Right cardiac atrium (tissue), 5 donors: ENCODE measurements at regions not wholly inside any gene's neighbourhood (a gene's known extent, or its start where the extent isn't known, plus 50 kb on each side); places are given as distances from the start of the nearest gene placed in this dataset.
A peak's percentile ranks its signal among the peaks of the same experiment; 100 is the strongest.

Experiments used
- ATAC-seq, 2 donors: fragments of 200-7000 bp; cut with Tn5 transposase; one replicate each; pipeline versions ENCODE4 v1.8.0 to v1.9.1; 2020; ENCODE audit warnings: moderate library complexity in 2 of 2, mild to moderate bottlenecking in 1 of 2
- DNase-seq, 3 donors: peaks; one replicate each; pipeline ENCODE4 v3.0.0-alpha.2; 2020
- H3K27ac ChIP-seq: one replicate; pipeline ENCODE4 v1.5.1; 2013; ENCODE audit warnings: mild to moderate bottlenecking, low read length, control low read depth, moderate library complexity
- H3K27me3 ChIP-seq: one replicate; pipeline ENCODE4 v1.6.1; 2013; ENCODE audit not compliant: control insufficient read depth, insufficient read depth
- H3K4me1 ChIP-seq: one replicate; pipeline ENCODE4 v1.6.1; 2013; ENCODE audit warnings: low read length; ENCODE audit not compliant: control insufficient read depth, insufficient read depth
- H3K4me3 ChIP-seq: one replicate; pipeline ENCODE4 v1.5.1; 2013; ENCODE audit warnings: low read length, control low read depth
- H3K9me3 ChIP-seq: one replicate; pipeline ENCODE4 v1.6.1; 2013; ENCODE audit warnings: low read length; ENCODE audit not compliant: control insufficient read depth
- WGBS: extraction: QIAGEN DNeasy Blood & Tissue Kit; methylation state at CpG from one replicate; pipeline ENCODE4 v1.1.7; 2013; 5-methylcytosine and 5-hydroxymethylcytosine counted together
- intact Hi-C, 4 donors: fragments of 100-400 bp; cut with DNase I; formaldehyde crosslinking; loops; one replicate each; pipeline versions ENCODE4 v1.11.0 to v1.14.0; 2022 to 2023
- donor health status: healthy with polysubstance abuse.
- donor health status: DM: no; HTN: yes; CAD: no.
- donor health status: DM: no; HTN: no; CAD: no.
- donor health status: DM: no; HTN: yes; CAD: no; lungs with severe emphysema.
- donor health status: DM: yes; HTN: yes; CAD: no.

DNA sequence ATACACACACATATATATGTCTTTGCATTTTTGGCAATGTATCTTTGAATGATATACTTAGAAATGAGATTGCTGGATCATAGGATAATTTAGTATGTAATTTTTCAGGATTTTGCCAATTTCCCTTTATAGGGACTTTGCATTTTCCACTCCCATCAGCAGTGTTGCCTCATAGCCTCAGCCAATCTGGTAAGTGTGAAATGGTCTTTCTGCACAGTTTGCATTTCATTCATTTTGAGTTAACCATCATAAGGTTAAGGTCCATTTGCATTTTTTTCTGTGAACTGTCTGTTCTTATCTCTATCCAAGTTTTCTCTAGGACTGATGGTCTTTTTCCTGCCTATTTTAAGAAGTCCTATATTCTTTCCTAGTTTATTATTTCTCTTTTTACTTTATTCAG is 474.8 kb downstream of the ZNF674 start:
- no peaks in the 10 kb centered on the region for H3K9me3 ChIP-seq
- no peak for ATAC-seq
- no peaks in the 10 kb centered on the region for H3K4me1 ChIP-seq
- no peaks in the 10 kb centered on the region for H3K27me3 ChIP-seq
- H3K27ac ChIP-seq = no peak overlapping the region
- H3K4me3 ChIP-seq = no peak overlapping the region
- intact Hi-C loops = no loop called here
- DNase-seq = no peak

DNA sequence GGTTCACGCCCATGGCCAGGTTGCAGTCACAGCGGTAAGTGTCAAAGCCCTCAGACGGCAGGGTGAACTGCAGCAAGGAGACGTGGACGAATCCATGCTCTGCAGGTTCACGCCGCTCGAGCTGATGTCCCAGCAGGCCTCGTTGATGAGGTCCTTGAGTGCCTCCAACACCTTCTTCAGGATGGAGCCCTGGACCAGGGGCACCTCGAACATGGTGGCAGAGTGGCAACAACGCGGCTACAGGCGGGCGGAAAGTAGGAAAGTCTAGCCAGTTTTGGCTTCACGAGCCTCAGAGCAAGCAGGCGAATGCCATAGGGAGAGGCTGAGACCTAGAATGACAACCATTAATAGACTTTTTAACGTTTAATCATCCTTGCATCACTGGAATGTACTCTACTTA is 485.9 kb downstream of the ZNF674 start:
- no peaks in the 10 kb centered on the region for H3K4me1 ChIP-seq
- WGBS = 87% methylated on average over 17 of the region's 17 CpGs

DNA sequence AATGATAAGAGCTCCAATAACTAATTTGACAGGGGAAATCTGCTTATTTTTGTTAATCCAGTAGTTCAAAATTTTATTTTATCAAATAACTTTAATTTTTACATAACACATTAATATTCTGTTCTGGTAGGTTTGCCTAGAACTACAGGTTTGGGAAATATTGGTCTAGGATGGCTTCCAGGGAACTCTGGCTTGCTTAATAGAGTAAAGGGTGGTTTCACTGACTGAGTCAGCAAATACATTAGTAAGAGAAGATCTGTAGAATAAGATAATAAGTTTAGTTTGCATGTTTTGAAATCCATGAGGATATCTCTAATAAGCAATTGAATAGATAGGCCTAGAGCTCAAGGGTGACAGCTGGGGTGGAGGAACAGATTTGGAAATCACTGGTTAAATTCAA is 500.7 kb downstream of the ZNF674 start:
- Histone ChIP-seq H3K4me1 (no peaks in the 10 kb centered on the region), H3K4me3 (no peak overlapping the region), H3K27me3 (no peaks in the 10 kb centered on the region), H3K27ac (no peak overlapping the region), H3K9me3 (no peaks in the 10 kb centered on the region)
- intact Hi-C loops = no loop called here
- DNase-seq (no peak), ATAC-seq (no peak)

More for the DNA sequence above, 485.9 kb downstream of the ZNF674 start:
- DNase-seq (peak in 1 of 3 donors; percentile 27), ATAC-seq (no peak)
- H3K9me3 ChIP-seq = no peaks in the 10 kb centered on the region
- H3K27me3 ChIP-seq = no peaks in the 10 kb centered on the region
- intact Hi-C loops = no loop called here
- no peak overlapping the region for H3K27ac ChIP-seq
- H3K4me3 ChIP-seq = no peak overlapping the region

DNA sequence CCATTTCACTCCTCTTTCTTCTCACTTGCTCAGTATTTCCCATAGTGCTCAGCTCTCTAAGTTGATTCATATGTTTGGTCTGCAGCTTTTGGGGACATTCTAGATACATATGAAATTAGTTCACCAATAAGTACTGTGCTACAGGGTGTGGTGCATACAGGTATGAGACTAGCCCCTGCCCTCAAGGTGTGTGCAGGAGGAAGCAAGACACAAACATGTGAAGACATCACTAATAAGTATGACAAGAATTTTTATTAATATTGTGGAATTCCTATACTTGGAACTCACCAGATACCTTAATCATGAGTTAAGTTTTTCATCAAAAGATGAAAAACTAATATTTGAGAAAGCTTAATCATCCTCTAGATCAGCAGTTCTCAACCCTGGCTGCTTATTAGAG is 505.2 kb downstream of the ZNF674 start:
- H3K4me3 ChIP-seq = no peak overlapping the region
- intact Hi-C loops = no loop called here
- H3K4me1 ChIP-seq = no peaks in the 10 kb centered on the region
- H3K9me3 ChIP-seq = no peaks in the 10 kb centered on the region
- H3K27me3 ChIP-seq = no peaks in the 10 kb centered on the region
- no peak overlapping the region for H3K27ac ChIP-seq
- no peak for ATAC-seq
- DNase-seq = no peak

DNA sequence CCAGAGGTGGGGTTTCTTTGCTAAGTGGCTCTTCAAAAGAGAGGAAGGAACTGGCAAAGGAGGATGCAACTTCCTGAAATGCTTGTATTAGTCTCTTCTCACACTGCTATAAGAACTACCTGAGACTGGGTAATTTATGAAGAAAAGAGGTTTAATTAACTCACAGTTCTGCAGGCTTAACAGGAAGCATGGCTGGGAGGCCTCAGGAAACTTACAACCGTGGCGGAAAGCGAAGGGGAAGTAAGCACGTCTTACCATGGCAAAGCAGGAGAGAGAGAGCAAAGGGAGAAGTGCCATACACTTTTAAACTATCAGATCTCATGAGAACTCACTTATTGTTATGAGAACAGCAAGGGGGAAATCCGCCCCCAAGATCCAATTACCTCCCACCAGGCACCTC is 505.7 kb downstream of the ZNF674 start:
- Histone ChIP-seq H3K4me3 (no peak overlapping the region), H3K27me3 (no peaks in the 10 kb centered on the region), H3K27ac (no peak overlapping the region), H3K9me3 (no peaks in the 10 kb centered on the region), H3K4me1 (no peaks in the 10 kb centered on the region)
- no peak for ATAC-seq
- 68% methylated on average over 5 of the region's 5 CpGs for WGBS
- intact Hi-C loops = no loop called here
- no peak for DNase-seq

DNA sequence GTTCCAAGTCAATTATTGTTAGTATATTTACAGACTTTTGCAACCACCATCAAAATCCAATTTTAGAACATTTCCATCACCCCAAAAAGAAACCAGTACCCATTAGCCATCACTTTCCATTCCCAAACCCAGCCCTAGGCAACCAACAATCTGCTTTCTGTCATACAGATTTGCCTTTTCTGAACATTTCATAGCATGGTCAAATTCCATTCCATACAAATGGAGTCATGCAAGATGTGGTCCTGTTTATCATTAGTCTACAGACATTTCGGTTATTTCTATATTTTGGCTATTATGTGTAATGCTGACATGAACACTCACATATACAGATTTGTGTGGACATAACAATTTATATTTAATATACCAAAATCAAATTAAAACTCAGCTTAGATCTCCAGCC is 508.7 kb downstream of the ZNF674 start:
- Histone ChIP-seq H3K27ac (no peak overlapping the region), H3K4me1 (no peaks in the 10 kb centered on the region), H3K27me3 (no peaks in the 10 kb centered on the region), H3K4me3 (no peak overlapping the region), H3K9me3 (no peaks in the 10 kb centered on the region)
- 69% methylated on average over 1 of the region's 1 CpG for WGBS
- intact Hi-C loops = no loop called here
- ATAC-seq (no peak), DNase-seq (no peak)

DNA sequence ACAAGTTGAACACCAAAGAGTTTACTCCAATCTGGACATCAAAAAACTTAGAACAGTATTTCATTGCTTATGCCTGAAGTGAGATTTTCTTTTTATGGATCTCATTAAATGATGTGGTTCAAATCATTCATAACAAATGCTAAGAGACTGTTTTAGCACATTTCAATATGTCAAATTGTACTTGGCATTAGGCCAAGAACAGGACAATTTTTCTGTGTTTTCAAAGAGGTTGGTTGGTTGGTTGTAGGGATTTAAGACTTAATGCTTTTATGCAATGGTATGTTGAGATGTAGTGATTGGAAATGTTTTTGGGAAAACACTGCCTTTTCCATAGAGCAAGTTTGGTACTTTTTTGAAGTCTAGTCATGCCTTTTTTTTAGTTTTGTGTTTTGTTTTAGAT is 510.4 kb downstream of the ZNF674 start:
- no peaks in the 10 kb centered on the region for H3K27me3 ChIP-seq
- intact Hi-C loops = no loop called here
- no peak for ATAC-seq
- no peak overlapping the region for H3K27ac ChIP-seq
- H3K9me3 ChIP-seq = no peaks in the 10 kb centered on the region
- no peak overlapping the region for H3K4me3 ChIP-seq
- DNase-seq = no peak
- H3K4me1 ChIP-seq = no peaks in the 10 kb centered on the region

DNA sequence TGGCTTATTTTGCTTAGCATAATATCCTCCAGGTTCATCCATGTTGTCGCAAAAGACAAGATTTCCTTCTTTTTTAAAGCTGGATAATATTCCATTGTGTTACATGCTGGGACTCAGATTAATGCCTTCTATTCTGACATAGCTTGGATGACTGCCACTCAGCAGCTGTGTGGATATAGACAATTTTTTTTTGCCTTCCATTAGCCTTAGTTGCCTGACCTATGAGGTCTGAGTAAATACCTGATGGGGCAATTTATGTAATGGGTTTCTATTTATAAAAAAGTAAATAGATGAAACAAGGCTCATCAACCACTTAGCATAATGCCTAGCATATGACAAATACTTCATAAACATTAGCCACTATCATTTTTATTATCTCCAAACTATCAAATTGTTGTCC is 515.4 kb downstream of the ZNF674 start:
- Histone ChIP-seq H3K4me1 (no peaks in the 10 kb centered on the region), H3K27ac (no peak overlapping the region), H3K4me3 (no peak overlapping the region), H3K9me3 (no peaks in the 10 kb centered on the region), H3K27me3 (no peaks in the 10 kb centered on the region)
- DNase-seq (no peak), ATAC-seq (no peak)
- 97% methylated on average over 1 of the region's 1 CpG for WGBS
- intact Hi-C loops = no loop called here

DNA sequence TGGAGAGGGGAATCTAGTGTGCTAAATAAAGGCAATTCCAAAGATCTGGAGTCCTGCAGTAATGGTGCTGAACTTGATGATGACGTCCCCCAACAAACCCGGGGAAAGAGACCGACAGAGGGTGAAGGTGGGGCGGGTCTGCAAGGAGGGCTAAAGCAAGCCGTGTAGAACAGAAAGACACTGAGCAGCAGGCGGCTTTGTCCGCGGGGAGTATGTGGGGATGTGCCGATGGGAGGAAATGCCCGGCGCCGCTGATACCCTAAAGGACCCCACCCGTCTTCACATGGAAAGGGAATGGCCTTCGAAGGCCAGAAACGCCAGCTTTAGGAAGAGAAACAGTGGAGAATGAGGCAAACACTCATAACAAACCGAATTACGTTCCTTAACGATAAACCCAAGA is 528.9 kb downstream of the ZNF674 start:
- H3K4me3 ChIP-seq = no peak overlapping the region
- ATAC-seq = no peak
- no peaks in the 10 kb centered on the region for H3K27me3 ChIP-seq
- no peak overlapping the region for H3K27ac ChIP-seq
- no peaks in the 10 kb centered on the region for H3K9me3 ChIP-seq
- WGBS = 87% methylated on average over 18 of the region's 18 CpGs
- peak in 1 of 3 donors; percentile 27 for DNase-seq
- H3K4me1 ChIP-seq = no peaks in the 10 kb centered on the region
- intact Hi-C loops = no loop called here

DNA sequence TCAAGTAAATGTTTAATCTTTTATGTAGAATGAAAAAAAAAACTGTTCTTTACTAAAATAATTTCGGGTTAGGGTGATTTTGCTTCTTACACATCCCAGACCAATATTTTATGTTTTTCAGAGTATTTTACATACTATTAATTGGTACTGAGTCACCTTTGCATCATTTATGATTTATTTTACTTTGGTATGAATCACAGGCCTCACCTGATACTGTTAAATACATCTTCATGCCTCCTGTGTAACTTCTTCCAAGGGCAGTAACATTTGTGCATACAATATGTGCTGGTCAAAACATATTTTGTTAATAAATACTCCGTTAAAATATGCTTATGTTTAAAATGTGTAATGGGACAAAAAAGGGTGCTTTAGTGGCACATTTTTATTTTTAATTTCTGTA is 529.6 kb downstream of the ZNF674 start:
- no peaks in the 10 kb centered on the region for H3K9me3 ChIP-seq

DNA sequence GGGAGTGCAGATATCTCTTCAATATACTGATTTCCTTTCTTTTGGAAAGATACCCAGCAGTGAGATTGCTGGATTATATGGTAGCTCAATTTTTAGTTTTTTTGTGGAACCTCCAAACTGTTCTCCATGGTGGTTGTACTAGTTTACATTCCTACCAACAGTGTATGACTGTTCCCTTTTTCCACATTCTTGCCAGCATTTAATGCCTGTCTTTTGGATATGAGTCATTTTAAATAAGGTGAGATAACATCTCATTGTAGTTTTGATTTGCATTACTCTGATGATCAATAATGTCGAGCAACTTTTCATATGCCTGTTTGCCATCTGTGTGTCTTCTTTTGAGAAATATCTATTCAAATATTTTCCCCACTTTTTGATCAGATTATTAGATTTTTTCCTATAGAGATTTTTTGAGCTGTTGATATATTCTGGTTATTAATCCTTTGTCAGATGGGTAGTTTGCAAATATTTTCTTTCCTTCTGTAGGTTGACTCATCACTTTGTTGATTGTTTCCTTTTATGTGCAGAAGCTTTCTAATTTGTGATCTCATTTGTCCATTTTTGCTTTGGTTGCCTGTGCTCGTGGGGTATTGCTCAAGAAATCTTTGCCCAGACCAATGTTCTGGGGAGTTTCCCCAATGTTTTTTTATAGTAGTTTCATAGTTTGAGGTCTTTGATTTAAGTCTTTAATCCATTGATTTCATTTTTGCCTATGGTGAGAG is 552.7 kb downstream of the ZNF674 start:
- DNase-seq = no peak
- no peak overlapping the region for H3K27ac ChIP-seq
- WGBS = 66% methylated on average over 2 of the region's 2 CpGs
- H3K27me3 ChIP-seq = no peaks in the 10 kb centered on the region
- no peaks in the 10 kb centered on the region for H3K4me1 ChIP-seq
- intact Hi-C loops = no loop called here
- no peak overlapping the region for H3K4me3 ChIP-seq
- no peak for ATAC-seq
- no peaks in the 10 kb centered on the region for H3K9me3 ChIP-seq

More for the DNA sequence above, 529.6 kb downstream of the ZNF674 start:
- no peak for ATAC-seq
- no peak for DNase-seq
- H3K4me1 ChIP-seq = no peaks in the 10 kb centered on the region
- no peak overlapping the region for H3K4me3 ChIP-seq
- H3K27me3 ChIP-seq = no peaks in the 10 kb centered on the region
- intact Hi-C loops = no loop called here
- 68% methylated on average over 2 of the region's 2 CpGs for WGBS
- H3K27ac ChIP-seq = no peak overlapping the region

DNA sequence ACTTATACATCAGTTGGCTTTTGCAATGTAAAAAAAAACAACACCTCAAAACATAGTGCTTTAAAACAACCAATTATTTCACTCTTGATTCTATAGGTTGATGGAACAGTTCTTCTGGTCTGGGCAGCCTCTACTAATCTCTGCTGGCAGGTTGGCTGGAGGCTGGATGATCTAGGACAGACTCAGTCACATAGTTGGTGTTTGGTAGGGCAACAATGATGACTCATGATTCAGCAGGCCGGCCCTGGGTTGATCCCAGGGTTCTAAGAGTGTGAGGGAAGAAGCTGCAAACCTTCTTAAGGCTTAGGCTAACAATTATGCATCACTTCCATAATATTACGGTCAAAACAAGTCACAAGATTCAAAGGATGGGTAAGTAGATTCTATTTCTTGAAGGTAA is 558.2 kb downstream of the ZNF674 start:
- H3K9me3 ChIP-seq = no peaks in the 10 kb centered on the region
- ATAC-seq = no peak
- no peaks in the 10 kb centered on the region for H3K27me3 ChIP-seq
- no peak overlapping the region for H3K4me3 ChIP-seq
- DNase-seq = no peak
- H3K4me1 ChIP-seq = no peaks in the 10 kb centered on the region
- no peak overlapping the region for H3K27ac ChIP-seq
- WGBS = 85% methylated on average over 2 of the region's 2 CpGs
- intact Hi-C loops = no loop called here
